ES-I3 (cell line): ENCODE measurements at regions not wholly inside any gene's neighbourhood (a gene's known extent, or its start where the extent isn't known, plus 50 kb on each side); places are given as distances from the start of the nearest gene placed in this dataset.

Experiments
- H3K36me3 ChIP-seq: 2 replicates; pipeline ENCODE4 v1.6.1; 2013; ENCODE audit warnings: mild to moderate bottlenecking, low read length, control low read depth, moderate library complexity; ENCODE audit not compliant: insufficient read depth
- H3K4me1 ChIP-seq: 2 replicates; pipeline ENCODE4 v1.6.1; 2013; ENCODE audit warnings: mild to moderate bottlenecking, control low read depth, low read length; ENCODE audit not compliant: insufficient read depth
- H3K9ac ChIP-seq: 2 replicates; pipeline ENCODE4 v1.6.1; 2013; ENCODE audit warnings: low read depth, mild to moderate bottlenecking, low read length, moderate library complexity
- H3K9me3 ChIP-seq: 2 replicates; pipeline ENCODE4 v1.6.1; 2013; ENCODE audit warnings: mild to moderate bottlenecking, low read length, moderate library complexity; ENCODE audit not compliant: control insufficient read depth, insufficient read depth

DNA sequence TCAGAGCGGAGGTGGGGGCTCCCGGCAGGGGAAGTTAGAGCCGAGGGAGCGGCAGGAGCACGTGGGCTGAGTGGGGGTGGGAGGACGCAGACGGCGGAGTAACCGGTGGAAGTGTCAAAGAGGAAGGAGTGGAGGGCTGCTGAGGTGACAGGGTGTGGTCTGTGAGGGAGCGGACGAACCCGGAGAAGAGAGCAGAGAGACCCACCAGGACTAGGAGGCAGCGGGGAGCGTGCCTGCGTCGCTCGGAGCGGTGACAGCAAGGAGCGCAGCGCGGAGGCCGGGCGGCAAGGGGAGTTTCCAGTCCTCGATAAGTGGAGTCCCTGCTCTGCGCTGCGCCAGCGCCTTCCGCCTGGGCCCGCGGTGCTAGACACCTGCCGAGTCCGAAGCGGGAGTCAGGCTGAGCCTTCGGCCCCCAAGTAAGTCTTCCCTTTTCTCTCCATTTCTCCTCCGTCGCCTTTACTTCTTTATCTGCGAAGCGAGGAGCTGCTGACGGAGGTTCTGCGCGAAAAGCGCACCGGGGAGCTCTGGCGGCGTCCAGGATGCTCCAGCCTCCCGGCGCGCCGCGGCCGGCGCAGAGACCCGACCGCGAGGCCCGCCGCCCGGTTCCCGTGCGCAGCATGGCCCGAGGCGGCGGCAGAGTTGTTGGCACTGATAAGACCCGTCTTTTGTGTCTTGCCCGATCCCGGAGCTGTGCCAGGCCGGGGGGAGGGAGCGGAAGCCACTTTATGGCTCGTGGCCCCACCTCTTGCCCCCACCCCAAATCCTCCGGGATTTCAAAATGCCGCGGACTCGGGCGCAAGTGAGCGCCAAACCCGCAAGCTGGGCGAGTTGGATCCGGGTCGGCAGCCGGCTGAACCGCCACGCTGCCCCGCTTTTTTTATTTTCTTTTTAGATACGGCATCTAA, 533.0 kb upstream of the SEMA6D start:
- peaks cover 5% of the 10 kb centered on the region; the same call in 1 of the 2 replicates for H3K4me1 ChIP-seq
- H3K9me3 ChIP-seq: no peaks in the 10 kb centered on the region; the same call in 1 of the 2 replicates
- H3K36me3 ChIP-seq: no peaks in the 10 kb centered on the region
- H3K9ac ChIP-seq: peak overlapping the region; percentile 63

DNA sequence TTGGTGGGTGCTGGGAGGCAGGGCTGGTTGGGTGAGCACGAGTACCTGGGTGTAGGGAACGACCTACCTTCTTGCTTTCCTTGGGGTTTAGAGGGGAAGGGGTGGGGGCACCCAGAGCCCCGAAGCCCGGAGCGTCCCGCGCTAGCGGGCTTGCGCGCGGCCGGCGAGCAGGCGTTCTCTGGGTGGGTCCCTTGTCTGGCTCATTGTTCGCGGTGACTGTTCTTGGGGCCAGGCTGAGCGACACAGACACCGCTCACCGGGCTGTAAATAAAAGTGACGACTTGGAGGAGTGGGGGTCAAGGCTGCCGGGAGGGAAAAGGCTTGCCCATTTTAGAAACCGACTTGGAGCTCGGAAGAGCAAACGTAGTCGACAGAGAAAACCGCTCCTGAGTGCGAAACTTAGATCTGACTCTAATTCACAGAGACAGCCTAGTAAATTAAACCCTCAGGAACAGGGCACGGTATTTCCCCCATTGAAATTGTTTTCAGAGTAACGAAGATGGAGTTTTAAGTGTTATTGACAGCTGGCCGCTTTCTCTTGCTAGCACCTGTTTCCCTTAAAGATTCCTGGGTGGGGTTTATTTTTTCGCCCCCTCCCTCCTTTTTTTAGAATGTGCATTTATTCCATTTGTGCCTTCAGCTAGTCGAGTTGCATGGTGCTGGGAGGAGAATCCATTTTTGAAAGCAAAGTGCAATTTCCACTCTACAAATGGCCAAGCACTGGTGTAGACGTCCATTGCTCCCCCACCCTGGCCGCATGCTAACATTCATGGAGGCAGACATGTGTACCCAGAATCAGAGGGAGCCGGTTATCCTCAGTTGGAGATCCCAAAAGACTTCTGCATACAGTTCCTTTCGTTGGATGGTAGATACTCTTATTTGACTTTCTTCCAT, 532.1 kb upstream of the SEMA6D start:
- Histone ChIP-seq H3K9me3 (no peaks in the 10 kb centered on the region; the same call in 1 of the 2 replicates), H3K36me3 (no peaks in the 10 kb centered on the region), H3K4me1 (peaks cover 8% of the 10 kb centered on the region; the same call in 1 of the 2 replicates), H3K9ac (peak overlapping the region; percentile 63)

DNA sequence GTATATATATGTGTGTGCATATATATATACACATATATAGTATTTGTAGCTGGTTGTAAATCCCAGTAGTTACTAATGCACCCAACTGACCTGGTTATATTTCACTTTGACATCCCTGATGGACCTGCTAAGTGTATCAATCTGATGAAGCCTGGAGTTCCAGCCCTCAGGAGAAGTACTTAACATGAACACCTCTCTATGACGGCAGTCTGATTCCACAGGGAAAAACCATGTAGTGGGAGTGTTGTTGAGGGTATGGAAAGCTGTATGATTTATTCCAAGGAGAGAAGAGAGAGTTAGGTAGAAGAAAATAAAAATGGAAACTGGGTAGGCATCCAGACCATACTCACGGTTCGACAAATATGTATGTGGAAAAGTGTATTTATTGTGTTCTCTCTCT, 531.2 kb upstream of the SEMA6D start:
- H3K36me3 ChIP-seq: no peaks in the 10 kb centered on the region
- peaks cover 8% of the 10 kb centered on the region; the same call in 1 of the 2 replicates for H3K4me1 ChIP-seq
- no peaks in the 10 kb centered on the region; the same call in 1 of the 2 replicates for H3K9me3 ChIP-seq
- no peak overlapping the region for H3K9ac ChIP-seq

DNA sequence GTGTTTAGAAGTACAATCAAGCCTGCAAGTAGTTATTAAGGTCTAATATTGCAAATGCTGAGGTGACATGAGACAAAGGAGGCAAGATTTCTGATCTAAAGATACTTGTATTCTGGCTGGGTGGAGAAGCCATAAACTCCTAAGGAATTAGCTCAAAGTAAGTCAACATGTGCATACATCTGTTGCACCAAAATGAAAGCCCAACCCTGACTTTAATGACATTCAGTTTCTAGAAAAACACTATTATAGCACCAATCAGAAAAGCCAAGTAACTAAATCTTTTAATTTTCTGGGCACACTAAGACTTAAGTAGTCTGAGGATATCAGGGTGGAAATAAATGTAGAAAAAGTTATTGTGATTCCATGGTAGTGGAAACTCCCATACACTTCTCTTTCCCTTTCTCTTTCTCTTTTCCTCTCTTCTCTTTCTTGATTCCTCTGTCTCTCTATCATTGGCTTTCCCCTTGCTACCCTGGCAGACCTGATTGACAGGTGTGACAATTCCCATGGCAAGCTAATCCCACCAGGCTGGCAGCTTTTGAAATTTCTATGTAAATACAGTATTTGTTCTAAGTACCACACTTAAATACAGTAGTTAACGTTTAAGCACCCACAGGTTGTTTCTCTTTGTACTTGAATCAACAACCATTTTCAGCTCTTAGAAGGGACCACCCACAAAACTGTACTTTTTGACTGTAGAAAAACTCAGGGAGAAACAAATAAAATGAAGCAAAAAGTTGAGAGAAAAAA, 528.4 kb upstream of the SEMA6D start:
- Histone ChIP-seq H3K9ac (no peak overlapping the region), H3K9me3 (no peaks in the 10 kb centered on the region), H3K36me3 (no peaks in the 10 kb centered on the region), H3K4me1 (peaks cover 8% of the 10 kb centered on the region; the same call in 1 of the 2 replicates)

DNA sequence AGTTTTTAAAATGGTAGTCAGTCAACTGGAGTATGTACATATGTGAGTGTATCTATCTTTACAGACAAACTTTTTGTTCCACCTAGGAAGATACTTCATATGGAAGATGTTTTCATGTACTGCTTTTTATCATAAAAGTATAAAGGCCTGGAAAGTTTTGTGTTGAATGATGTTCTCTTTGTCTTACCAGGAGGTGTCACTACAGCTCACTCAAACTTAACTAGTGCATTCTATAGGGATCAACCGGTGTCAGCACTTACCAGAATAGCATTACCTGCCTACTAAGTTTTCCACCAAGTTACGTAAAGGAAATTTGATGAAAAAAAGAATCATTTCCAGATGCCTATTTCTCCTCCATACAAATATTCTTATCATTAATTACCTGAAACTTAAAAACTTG, 522.6 kb upstream of the SEMA6D start:
- H3K4me1 ChIP-seq: no peaks in the 10 kb centered on the region; the same call in 1 of the 2 replicates
- H3K9me3 ChIP-seq: no peaks in the 10 kb centered on the region
- no peak overlapping the region for H3K9ac ChIP-seq
- H3K36me3 ChIP-seq: no peaks in the 10 kb centered on the region

DNA sequence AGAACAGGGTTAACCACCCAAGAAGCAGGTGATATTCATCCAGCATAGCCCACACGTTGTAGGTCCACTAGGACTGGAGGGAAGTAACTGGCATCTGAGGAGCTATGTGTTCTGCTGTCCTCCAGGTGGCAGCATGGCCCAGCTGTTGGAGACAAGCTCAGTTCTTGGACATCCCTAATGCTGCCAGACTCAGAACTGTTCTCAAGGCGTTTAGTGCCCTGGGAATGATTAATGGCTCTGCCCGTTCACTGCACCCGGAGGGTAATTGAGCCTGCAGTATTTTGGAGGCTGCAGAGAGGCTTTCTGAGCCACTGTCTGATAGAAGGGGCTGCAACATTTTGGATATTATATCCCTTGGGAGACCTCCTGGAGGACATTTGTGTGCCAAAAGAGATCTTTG, 521.3 kb upstream of the SEMA6D start:
- no peaks in the 10 kb centered on the region for H3K36me3 ChIP-seq

DNA sequence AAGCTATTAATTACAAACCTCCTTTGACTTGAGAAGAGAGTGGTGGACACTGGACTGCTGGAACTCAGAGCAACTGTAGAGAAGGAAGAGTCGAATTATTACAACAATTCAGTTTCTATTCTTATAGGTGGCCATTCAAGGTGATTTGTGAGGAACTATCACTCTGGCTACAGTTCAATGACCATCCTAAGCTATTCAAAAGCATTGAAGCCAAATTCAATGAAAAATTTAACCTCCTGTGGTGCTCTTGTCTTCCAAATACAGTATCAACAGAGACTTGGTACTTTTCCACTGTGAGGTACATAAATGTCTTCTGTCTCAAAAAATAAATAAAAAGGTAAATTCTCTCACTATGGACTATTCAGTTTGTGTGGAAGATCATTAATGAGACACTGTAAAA, 513.3 kb upstream of the SEMA6D start:
- Histone ChIP-seq H3K9ac (no peak overlapping the region), H3K36me3 (no peaks in the 10 kb centered on the region), H3K4me1 (peaks cover 12% of the 10 kb centered on the region; the same call in 1 of the 2 replicates), H3K9me3 (no peaks in the 10 kb centered on the region)

More for the DNA sequence above, 521.3 kb upstream of the SEMA6D start:
- H3K9ac ChIP-seq: no peak overlapping the region
- no peaks in the 10 kb centered on the region for H3K9me3 ChIP-seq
- H3K4me1 ChIP-seq: no peaks in the 10 kb centered on the region

DNA sequence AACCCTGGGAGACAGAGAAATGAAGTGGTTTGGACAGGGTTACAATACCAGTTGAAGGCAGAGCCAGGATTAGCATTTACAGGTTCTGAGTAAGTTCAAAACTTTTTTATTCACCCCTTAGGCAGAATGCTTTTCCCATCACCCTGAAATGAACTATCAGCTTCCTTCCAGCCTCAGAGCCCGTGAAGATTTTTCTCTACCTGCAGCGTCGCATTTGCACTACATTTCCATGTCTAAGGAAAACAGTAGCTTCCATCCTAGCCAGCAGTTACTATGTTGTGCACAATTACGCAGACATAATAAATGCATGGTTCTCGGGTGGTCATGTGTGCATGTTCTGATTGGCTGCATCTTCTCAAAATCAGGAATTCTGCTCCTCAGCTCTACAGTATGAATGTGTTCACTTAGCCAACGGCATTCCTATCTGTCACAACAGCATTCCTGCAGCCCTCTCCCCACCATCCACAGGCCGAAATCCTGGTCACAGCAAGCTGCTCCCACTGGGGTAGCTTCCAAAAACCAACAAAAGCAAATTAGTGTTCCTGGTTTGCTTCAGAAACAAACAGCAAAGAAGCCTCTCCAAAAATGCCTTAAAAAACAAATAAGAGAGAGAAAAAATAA, 510.8 kb upstream of the SEMA6D start:
- H3K4me1 ChIP-seq: peaks cover 12% of the 10 kb centered on the region; the same call in 1 of the 2 replicates

DNA sequence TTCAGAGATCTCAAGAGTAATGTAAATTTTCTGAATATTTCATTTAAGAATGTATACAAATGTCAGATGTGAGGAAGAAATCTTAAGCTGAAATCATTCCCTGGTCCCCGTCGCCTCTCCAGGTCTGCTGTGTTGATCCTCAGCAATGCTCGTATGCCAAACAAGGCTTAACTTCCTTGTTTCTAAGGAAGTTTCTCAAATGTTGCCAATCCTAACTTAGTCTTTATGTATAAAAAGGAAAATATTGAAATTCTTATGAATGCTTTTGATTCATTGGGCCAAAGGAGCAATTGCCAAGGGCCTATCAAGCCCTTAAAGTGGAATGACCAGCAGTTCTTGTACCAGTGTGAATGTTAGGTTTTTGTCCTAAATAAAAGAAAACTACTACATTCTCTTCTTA, 507.7 kb upstream of the SEMA6D start:
- Histone ChIP-seq H3K4me1 (peaks cover 3% of the 10 kb centered on the region; the same call in 1 of the 2 replicates), H3K9me3 (no peaks in the 10 kb centered on the region), H3K36me3 (no peaks in the 10 kb centered on the region), H3K9ac (no peak overlapping the region)

More for the DNA sequence above, 510.8 kb upstream of the SEMA6D start:
- Histone ChIP-seq H3K9ac (no peak overlapping the region), H3K9me3 (no peaks in the 10 kb centered on the region), H3K36me3 (no peaks in the 10 kb centered on the region)

DNA sequence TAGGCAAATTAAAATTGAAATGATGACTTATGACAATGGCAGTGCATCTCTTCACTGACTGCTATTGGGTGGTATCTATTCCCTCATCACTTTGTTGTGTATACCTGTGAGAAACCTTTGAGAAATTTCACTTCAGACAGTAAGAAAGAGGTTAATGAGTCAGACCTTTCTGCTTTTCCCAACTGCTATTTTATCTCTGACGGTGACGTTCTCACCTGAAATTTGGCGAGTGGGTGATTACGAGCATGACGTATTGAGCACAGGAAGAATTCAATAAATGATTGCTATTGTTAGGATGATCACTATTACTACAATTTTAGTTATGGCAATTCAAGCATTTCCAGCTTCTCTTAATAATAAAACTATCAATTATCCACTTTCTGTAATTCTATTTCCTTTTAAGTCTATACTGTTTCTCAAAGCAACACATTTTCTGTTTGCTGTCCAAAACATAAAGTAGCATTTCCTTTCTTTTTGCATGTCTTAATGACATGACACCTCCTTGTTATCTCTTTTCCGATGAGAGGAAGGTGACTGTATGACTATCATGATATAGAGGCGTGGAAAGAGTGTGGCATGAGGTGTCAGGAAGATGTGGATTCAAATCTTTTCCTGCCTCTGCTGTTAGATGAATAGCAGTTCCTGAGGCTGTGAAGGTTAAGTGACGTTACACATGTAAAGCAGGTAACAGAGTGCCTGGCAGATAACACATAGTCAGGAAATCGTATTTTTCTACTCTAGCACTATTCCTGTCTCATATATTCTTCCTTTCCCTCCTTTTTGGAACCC, 504.9 kb upstream of the SEMA6D start:
- no peaks in the 10 kb centered on the region for H3K4me1 ChIP-seq
- no peaks in the 10 kb centered on the region for H3K9me3 ChIP-seq
- no peaks in the 10 kb centered on the region for H3K36me3 ChIP-seq
- no peak overlapping the region for H3K9ac ChIP-seq

DNA sequence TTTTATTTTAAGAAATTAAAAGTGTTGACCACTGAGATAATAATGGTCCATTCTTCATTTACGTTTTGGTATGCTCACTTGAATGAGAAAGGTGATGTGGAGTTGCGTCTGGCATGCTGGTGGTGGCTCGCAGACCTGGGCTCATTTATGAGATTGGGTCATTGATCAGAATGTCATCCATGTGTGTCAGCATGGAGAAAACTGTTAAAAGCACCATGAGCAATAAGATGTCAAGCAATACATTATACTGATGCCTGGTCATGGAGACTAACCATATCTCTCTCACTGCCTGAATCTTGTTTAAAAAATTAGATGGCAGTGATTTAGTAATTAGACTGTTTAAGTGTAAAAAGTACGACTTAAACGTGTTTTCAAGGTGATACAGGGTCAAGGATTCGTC, 503.4 kb upstream of the SEMA6D start:
- no peaks in the 10 kb centered on the region for H3K9me3 ChIP-seq
- no peaks in the 10 kb centered on the region for H3K4me1 ChIP-seq
- no peaks in the 10 kb centered on the region for H3K36me3 ChIP-seq
- no peak overlapping the region for H3K9ac ChIP-seq

DNA sequence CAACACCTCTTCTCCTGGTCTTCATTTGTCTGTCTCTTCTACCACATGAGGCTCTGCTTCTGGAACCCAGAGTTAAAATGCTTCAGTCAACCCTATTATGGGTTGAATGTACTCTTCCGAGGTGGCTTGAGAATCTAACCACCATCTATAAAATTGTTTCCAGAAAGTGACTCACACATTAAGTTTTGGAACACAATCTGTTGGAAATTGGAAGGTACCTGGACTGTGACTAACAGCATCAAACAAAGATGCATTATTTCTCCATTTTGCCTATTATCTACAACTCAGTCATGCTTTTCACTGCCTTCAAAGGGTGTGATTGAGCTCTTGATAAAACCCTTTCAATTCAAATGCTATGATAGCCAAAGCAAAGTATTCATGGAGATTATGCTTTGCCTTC, 499.0 kb upstream of the SEMA6D start:
- no peaks in the 10 kb centered on the region for H3K4me1 ChIP-seq
- no peak overlapping the region for H3K9ac ChIP-seq
- no peaks in the 10 kb centered on the region for H3K36me3 ChIP-seq
- H3K9me3 ChIP-seq: no peaks in the 10 kb centered on the region

DNA sequence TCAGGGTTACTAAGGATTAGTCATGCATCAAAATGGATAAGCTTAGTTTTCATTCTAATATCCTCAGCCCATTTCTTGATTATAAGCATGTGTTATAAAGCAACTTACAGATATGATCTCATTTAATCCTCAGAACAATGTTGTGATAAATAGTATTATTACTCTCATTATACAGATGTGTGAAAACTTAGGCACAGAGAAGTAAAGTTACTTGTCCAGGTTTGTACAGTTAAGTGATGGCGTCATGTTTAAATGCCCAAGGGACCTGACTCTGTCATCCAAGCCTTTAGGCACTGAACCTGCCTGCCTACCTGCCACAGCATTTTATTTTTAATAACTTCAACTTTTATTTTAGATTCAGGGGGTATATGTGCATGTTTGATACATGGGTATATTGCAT, 472.9 kb upstream of the SEMA6D start:
- Histone ChIP-seq H3K36me3 (no peaks in the 10 kb centered on the region), H3K9ac (no peak overlapping the region), H3K9me3 (no peaks in the 10 kb centered on the region), H3K4me1 (no peaks in the 10 kb centered on the region)
